ENCODE measurements at regions not wholly inside any gene's neighbourhood (a gene's known extent, or its start where the extent isn't known, plus 50 kb on each side); places are given as distances from the start of the nearest gene placed in this dataset.
"Not testable (repeated sequence)": the region's sequence is repeated elsewhere in the genome, so short reads cannot be mapped to it uniquely, and the experiment has no call there.

GRCh38 chr12:91493308-91493707, 310.7 kb upstream of the DCN start:
- no peak for DNase-seq

DNA sequence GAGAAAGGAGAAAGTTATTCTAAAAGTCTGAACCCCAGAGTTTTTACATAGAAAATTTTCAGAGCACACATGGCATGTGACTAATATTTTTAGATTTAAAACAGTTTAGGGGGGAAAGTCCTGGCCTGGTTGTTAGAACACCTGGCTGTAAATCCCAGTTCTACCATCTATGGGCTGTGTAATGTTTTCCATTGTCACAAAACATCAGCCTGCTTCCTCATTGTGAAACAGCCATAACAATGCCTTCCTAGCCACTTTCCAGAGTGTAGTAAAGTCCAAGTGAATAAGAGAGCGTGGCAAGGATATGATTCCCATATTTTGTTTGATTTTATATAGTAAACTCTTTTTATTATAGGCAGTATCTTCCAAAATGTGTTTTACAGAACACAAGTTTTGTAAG, 310.0 kb upstream of the DCN start:
- no peak for DNase-seq

DNA sequence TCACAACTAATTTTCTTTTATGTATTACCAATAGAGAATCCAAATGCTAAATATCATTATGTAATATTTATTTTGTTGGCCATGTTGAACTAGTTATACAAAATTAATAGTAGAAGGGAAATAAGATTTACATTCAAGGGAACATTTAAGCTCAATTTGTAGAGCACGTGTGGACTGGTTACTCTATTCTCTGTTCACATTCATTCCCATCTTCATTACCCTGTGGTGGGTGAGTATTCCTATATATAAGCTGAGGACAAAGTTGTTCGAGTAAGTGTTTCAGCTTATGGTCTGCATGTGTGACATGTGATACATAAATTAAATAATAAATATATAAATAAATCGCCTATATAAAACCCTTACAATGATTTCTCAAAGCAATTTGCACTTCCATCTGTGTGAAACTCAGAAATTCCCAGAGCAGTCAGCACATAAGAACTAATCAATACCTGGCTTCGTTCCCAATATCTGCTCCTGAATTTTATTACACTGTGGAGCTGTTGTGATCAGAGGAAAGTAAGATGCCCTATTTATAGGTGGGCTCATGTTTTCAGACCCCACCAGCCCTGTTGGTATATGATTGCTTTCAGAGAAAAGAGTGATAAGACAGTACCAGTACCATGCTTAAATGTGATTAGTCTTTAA, 308.2 kb upstream of the DCN start:
- no peak for DNase-seq

GRCh38 chr12:91483471-91483985, 300.9 kb upstream of the DCN start:
- DNase-seq = no peak

DNA sequence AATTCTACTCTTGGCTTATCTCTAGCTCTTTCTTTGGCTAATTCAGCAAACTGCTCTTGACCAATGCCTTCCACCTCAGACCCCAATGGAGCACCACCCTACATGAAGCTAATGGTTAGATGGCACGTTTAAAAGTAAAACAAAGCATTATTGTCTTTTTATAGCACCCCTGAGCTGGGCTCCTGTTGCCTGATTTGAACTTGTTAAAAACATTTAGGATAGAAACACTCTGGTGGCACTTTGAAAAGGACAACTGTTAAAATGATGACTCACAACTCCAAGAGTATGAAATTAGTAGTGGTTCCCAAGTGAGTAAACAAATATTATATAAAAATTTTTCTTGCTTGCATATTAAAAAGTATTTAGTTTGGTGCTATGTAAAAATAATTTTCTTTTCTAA, 299.6 kb upstream of the DCN start:
- no peak for DNase-seq

GRCh38 chr12:91478500-91478899, 295.9 kb upstream of the DCN start:
- DNase-seq = no peak

GRCh38 chr12:91467686-91468085, 285.1 kb upstream of the DCN start:
- no peak for DNase-seq

DNA sequence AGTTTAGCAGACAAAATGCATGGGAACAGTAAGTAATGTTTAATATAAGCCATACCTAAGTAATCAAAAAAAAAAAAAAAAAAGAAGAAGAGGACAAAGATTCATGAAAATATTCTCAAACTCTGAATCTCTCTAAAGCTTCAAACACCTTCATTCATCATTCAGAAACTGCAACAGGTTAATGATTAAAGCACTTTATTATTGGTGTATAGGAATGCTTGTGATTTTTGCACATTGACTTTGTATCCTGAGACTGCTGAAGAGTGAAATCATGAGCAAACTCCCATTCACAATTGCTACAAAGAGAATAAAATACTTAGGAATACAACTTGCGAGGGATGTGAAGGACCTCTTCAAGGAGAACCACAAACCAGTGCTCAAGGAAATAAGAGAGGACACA, 278.4 kb upstream of the DCN start:
- DNase-seq = no peak

DNA sequence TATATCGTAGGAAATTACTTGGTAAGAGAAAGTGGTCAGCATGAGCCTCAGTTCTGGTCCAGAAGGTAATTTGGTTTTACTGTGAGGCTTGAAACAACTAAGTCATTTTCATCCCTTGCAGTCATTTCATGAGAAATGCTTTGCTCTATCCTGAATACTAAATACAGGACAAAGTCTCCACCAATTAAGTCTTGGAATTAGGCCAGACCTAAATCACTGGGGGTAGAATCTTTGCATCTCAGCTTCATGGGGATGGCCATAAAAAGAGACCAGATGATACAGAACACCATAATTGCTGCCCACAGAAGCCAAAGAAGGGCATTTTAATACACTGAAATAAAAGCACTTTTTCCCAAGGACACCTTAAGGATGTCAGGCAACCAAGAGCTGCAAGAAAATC, 277.9 kb upstream of the DCN start:
- no peak for DNase-seq

GRCh38 chr12:91455321-91455720, 272.7 kb upstream of the DCN start:
- no peak for DNase-seq

DNA sequence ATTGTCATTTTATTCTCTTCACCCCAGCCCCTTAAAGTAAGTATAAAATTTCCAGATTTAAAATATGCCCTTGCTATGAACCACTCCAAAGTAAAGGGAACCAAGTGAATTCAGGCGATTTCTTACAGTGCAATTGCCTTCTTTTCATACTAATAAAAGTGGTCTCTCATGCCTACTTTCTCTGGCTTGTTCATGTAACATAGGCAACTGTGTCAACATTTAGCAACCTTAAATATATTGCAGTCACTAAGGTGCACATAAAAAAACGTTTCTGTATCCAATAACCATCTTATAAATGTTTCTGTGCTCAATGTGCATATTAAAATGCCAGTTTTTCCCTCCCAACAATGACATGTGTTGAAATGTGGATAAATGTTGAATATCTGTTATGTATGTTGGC, 271.6 kb upstream of the DCN start:
- DNase-seq = no peak

DNA sequence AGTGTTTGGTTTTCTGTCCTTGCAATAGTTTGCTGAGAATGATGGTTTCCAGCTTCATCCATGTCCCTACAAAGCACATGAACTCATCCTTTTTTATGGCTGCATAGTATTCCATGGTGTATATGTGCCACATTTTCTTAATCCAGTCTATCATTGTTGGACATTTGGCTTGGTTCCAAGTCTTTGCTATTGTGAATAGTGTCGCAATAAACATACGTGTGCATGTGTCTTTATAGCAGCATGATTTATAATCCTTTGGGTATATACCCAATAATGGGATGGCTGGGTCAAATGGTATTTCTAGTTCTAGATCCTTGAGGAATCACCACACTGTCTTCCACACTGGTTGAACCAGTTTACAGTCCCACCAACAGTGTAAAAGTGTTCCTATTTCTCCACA, 269.8 kb upstream of the DCN start:
- DNase-seq = not testable (repeated sequence)

GRCh38 chr12:91441993-91442952, 259.7 kb upstream of the DCN start:
- DNase-seq = no peak

DNA sequence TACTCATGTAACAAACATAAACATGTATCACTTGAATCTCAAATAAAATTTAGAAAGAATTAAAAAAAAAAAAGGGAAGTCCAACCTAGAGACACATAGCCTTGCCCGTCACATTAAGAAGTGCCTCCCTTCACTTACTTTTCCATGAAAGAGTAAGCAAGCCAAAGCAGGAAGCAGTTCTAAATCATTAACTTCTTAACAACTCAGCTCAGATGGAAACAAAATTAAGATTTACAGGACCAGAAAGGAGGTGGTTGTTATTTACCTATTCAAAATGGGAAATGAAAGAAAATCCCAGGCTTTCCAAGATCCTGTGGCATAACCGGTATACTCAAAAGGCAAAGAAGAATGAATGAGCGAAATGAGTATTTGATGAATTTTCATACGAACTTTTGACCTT, 258.6 kb upstream of the DCN start:
- DNase-seq = no peak

DNA sequence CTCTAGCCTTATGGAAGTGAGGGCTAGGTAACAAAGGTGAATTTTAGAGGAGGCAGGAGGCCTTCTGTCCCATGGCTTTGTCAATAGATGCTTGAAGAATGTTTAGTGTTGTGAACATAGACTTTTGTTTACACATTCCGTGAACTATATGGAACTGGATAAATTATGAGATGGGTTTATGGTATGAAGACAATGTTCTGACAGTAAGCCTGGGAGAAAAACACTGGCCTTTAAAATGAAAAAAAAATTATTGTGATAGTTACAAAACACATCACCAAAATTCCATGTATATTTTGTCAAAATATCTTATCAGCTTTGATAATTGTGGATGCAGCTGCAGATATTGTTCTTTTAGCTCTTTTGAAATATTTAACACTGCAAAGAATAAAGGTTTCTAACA, 251.5 kb upstream of the DCN start:
- DNase-seq = no peak

GRCh38 chr12:91432755-91433154, 250.1 kb upstream of the DCN start:
- DNase-seq = no peak

- DNase-seq = no peak
Measured at GRCh38 chr12:91432089-91432488, 249.5 kb upstream of the DCN start.

- DNase-seq = no peak
Measured at GRCh38 chr12:91424506-91424905, 241.9 kb upstream of the DCN start.

DNA sequence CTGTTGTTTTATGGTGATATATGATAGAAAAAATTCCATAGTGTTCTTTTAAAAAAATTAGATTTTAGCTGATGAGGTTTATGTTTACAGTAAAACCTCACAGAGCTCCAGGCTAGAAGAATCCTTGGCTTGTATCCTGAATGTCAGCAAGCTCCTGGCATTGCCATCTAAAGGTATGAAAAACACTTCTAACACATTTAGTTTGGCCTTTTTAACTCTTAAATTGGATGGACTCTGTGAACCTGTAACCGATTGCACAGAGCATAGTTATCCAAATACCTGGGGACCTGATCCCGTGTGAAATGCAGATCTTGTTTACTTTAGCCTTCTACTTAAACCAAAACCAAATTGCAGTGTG, 241.1 kb upstream of the DCN start:
- DNase-seq = no peak

- DNase-seq = no peak
Measured at GRCh38 chr12:91422811-91423692, 240.4 kb upstream of the DCN start.

- no peak for DNase-seq
Measured at GRCh38 chr12:91422127-91422526, 239.5 kb upstream of the DCN start.

GRCh38 chr12:91419809-91420208, 237.2 kb upstream of the DCN start:
- no peak for DNase-seq

Measured in stimulated activated CD4-positive, alpha-beta T cell treated with anti-CD3 and anti-CD28 coated beads, Interleukin-2, amount 100 ng/mL, for 24 hours (primary cell).